ENCODE measurements at regions not wholly inside any gene's neighbourhood (a gene's known extent, or its start where the extent isn't known, plus 50 kb on each side); places are given as distances from the start of the nearest gene placed in this dataset.
"Not testable (repeated sequence)": the region's sequence is repeated elsewhere in the genome, so short reads cannot be mapped to it uniquely, and the experiment has no call there.

DNA sequence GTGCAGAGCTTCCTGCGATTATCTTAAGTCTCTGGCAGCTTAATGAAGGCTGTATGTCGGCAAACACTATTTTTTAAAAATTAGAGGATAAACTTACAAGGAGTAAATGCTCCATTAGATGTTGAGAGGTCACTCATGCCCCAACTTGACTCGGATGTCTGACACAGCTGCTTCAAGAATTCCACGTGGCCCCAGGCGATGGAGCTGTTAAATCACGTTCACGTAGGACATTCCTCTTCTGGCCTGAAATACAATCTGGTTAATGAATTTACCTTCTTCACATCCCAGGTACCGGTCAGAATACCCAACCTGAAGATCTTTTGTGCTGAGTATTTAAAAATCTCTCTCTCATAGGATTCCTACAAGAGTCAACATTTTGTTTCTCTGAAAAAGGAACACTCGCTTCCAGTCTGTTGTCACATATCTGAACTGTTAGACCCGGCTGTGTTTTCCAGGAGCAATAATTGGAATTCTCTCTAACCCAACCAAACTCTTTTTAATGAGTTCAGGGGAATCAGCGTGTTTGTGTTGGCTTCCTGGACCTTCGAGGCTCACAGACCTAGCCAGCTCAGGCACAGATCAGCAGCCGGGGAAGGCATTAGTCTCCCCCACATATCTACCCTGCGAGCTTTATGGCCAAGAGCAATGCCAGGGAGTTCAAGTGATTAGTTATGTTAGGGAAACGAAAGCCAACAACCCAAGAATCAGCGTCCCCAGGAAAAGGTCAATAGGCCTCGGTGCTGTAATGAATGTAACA, 284.9 kb downstream of the FGFR2 start:
- DNase-seq (ENCODE audit: low read depth), result no peak
- in situ Hi-C loops (cut with HindIII; ENCODE audit: low pct_unique_long_range_greater_than_20kb, low sequenced_read_pairs), result no loop called here

GRCh38 chr10:121316432-121316831, 281.8 kb downstream of the FGFR2 start:
- no peak for DNase-seq (ENCODE audit: low read depth)
- in situ Hi-C loops (cut with HindIII; ENCODE audit: low pct_unique_long_range_greater_than_20kb, low sequenced_read_pairs), result no loop called here

DNA sequence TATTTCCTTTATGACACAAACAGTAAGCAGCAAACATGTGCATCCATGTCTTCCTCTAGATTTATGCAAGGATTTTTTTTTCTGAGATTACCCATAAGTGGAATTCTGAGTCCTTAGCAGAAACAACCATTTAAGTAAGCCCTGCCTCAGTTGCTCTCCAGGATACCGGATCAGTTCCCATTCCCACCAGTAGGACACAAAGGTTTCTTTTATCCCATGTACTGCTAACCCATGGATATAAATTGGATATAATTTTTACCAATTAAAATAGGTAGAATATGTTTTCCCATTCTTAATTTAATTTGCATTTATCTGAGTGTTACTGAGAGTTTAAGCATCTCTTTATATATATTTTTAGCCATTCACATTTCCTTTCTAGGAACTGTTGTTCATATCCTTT, 280.9 kb downstream of the FGFR2 start:
- in situ Hi-C loops (cut with HindIII; ENCODE audit: low pct_unique_long_range_greater_than_20kb, low sequenced_read_pairs), result no loop called here

GRCh38 chr10:121322046-121322445, 276.2 kb downstream of the FGFR2 start:
- DNase-seq (ENCODE audit: low read depth), result peak; percentile 31
- in situ Hi-C loops (cut with HindIII; ENCODE audit: low pct_unique_long_range_greater_than_20kb, low sequenced_read_pairs), result no loop called here

More for the DNA sequence above, 280.9 kb downstream of the FGFR2 start:
- no peak for DNase-seq (ENCODE audit: low read depth)

DNA sequence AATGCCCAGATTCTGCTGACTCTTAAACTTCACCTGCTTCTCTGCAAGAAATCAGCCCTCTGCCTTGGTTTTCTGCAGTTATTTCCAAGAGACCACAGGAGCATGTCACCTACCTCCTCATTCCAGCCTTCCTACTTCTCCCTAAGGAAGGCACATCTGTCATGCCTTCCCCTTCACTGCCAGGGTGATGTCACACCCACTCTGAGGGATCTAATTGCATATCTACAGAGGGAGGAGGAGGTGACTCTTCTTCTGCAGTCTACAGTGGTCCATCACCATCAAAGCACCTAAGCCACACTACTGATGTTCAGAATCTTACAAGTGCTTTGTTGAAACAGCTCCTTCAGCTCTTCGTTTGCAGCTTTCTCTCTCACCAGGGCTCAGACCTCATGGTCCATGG, 275.5 kb downstream of the FGFR2 start:
- in situ Hi-C loops (cut with HindIII; ENCODE audit: low pct_unique_long_range_greater_than_20kb, low sequenced_read_pairs), result no loop called here
- no peak for DNase-seq (ENCODE audit: low read depth)

- in situ Hi-C loops (cut with HindIII; ENCODE audit: low pct_unique_long_range_greater_than_20kb, low sequenced_read_pairs), result no loop called here
- no peak for DNase-seq (ENCODE audit: low read depth)
Measured at GRCh38 chr10:121323443-121323842, 274.8 kb downstream of the FGFR2 start.

DNA sequence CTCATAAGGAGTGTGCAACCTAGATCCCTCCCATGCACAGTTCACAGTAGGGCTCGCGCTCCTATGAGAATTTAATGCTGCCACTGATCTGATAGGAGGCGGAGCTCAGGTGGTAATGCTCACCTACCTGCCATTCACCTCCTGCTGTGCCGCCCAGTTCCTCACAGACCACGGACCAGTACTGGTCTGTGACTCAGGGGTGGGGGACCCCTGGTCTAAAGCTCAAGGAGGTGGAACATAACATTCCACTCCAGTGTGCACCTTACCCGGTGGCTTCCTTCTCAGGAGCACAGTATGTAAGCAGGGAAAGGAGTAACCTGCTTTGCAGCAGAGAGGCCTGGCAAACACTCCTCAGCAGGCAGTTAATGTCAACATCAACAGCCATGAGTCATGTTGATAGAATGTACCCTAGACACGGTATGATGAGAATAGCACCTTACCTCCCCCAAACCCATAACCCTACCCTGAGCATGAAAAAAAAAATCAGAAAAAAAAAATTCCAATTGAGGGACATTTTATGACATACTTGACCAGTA, 273.5 kb downstream of the FGFR2 start:
- peak; percentile 70 for DNase-seq (ENCODE audit: low read depth)
- in situ Hi-C loops (cut with HindIII; ENCODE audit: low pct_unique_long_range_greater_than_20kb, low sequenced_read_pairs), result no loop called here

- in situ Hi-C loops (cut with HindIII; ENCODE audit: low pct_unique_long_range_greater_than_20kb, low sequenced_read_pairs), result no loop called here
- peak; percentile 27 for DNase-seq (ENCODE audit: low read depth)
Measured at GRCh38 chr10:121325490-121326231, 272.6 kb downstream of the FGFR2 start.

GRCh38 chr10:121326905-121327304, 271.3 kb downstream of the FGFR2 start:
- DNase-seq (ENCODE audit: low read depth), result no peak

GRCh38 chr10:121327727-121328126, 270.5 kb downstream of the FGFR2 start:
- in situ Hi-C loops (cut with HindIII; ENCODE audit: low pct_unique_long_range_greater_than_20kb, low sequenced_read_pairs), result no loop called here
- DNase-seq (ENCODE audit: low read depth), result no peak

More at GRCh38 chr10:121326905-121327304, 271.3 kb downstream of the FGFR2 start:
- in situ Hi-C loops (cut with HindIII; ENCODE audit: low pct_unique_long_range_greater_than_20kb, low sequenced_read_pairs), result no loop called here

DNA sequence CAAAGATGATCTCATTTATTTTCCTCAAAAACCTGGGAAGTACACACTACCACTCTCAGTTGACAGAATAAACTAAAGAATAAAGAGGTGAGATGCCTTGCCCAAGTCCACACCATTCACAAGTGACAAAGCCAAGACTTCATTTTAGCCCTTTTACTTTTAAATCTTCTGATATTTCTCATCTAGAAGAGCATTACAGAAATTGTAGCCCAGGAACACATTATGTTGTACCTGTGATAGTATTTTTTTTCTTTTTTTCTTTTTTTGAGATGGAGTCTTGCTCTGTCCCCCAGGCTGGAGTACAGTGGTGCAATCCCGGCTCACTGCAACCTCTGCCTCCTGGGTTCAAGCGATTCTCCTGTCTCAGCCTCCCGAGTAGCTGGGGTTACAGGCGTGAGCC, 268.6 kb downstream of the FGFR2 start:
- DNase-seq (ENCODE audit: low read depth); in situ Hi-C loops (cut with HindIII; ENCODE audit: low pct_unique_long_range_greater_than_20kb, low sequenced_read_pairs): not testable (repeated sequence)

DNA sequence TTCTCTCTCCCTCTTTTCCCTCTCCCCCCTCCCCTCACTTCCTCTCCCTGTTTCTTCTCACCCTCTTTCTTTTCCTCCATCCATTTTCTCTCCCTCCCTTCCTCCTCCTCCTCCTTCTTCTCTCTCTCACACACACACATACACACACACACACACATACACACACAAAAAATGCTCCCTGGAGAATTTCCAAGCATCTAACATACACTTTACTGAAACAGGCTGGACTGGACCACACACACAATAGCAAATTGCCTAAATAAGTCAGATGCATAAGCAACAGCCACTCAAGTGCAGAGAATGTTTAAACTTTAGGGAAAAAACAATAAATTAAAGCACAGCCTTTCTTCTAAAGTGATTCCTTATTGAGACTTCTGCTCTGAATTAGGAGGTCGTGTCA, 267.7 kb downstream of the FGFR2 start:
- no peak for DNase-seq (ENCODE audit: low read depth)
- in situ Hi-C loops (cut with HindIII; ENCODE audit: low pct_unique_long_range_greater_than_20kb, low sequenced_read_pairs), result no loop called here

DNA sequence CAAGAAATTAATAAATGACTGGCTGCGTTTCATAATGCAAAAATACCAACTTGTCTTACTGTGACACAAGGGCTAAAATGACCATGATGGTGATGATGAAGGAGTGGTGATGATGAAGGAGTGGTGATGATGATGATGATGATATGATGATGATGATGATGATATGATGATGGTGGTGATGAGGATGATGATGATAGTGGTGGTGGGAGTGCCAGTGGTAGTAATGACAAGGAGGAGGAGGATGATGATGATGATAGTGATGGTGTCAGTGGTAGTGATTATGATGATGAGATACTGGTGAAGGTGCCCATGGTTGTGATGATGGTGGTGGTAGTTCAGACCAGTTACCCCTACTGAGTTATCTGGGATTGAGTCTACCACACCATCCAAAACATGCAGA, 265.9 kb downstream of the FGFR2 start:
- in situ Hi-C loops (cut with HindIII; ENCODE audit: low pct_unique_long_range_greater_than_20kb, low sequenced_read_pairs), result no loop called here
- no peak for DNase-seq (ENCODE audit: low read depth)

DNA sequence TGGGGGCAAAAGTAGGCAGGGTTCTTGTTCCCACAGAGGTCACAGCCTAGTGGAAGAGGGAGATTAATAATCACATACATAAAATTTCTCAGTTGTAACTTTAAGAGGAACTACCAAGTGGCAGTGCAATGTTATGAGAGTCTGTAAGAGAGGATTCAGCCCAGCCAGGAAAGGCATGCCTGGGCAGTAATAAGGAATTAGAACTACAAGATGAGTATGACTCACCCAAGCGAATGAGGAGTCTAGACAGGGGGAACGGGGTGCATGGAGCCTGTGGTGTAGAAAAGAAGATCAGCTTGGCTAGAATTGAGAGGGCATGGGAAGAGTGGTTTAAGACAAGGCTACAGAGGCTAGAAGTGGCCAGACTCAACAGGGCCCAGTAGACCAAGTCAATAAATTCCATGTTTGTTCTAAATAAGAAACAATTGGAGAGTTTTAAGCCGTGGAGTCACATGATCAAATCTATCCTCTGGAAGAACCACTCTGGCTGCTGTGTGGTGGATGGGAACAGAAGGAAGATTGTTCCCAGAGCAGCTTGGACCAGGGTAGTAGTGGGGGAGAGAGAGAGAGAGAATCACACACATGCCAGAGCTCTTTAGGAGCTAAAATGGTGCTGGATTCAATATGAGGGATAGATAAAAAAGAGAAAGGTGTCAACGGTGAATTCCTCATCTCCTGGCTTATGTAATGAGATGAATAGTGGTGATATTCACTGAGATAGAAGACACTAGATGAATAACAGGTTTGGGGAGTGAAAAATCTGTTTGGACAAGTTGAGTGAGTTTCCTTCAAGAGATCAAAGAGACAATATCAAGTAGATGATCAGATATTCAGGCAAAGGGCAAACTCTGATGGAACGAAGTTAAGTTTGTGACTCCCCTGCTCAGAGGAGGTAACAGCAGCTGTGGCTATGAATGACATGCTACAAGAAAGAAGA, 265.1 kb downstream of the FGFR2 start:
- in situ Hi-C loops (cut with HindIII; ENCODE audit: low pct_unique_long_range_greater_than_20kb, low sequenced_read_pairs), result no loop called here
- DNase-seq (ENCODE audit: low read depth), result no peak

- in situ Hi-C loops (cut with HindIII; ENCODE audit: low pct_unique_long_range_greater_than_20kb, low sequenced_read_pairs), result no loop called here
- DNase-seq (ENCODE audit: low read depth), result no peak
Measured at GRCh38 chr10:121335386-121335925, 262.8 kb downstream of the FGFR2 start.

GRCh38 chr10:121337427-121337826, 260.8 kb downstream of the FGFR2 start:
- no peak for DNase-seq (ENCODE audit: low read depth)
- in situ Hi-C loops (cut with HindIII; ENCODE audit: low pct_unique_long_range_greater_than_20kb, low sequenced_read_pairs), result no loop called here

DNA sequence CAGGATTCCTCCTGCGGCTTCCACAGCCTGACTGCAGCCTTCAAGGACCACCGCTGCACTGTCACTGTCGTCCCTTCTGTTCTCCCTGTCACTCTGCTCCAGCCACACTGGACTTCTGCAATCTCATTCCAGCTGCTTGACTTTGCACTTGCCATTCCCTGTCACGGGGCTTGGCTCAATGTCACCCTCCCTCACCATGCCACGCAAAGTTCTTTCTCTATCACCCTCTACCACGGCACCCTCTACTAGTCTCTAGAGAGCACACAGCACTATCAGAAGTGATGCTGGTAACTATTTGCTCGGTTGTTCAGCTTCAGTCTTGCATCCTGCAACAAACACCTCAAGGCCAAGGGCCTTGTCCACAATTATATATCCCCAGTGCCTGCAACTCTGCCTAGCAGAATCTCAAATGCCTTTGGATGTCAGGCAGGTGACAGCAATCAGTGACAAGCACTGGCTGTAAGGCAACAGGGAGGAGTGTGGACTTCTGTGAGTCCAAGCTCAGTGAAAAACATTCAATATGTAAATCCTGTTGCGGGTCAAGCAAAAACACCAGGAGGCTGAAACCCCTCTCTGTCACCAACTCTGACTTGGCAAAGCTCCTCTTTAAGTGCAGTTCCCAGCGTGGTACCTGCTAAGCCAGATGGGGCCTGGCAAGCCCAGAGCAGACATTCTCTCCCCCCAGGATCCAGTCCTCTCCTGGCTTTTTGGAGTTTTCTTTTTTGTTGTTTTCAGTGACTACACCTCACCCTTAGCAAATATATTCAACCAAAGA, 259.9 kb downstream of the FGFR2 start:
- in situ Hi-C loops (cut with HindIII; ENCODE audit: low pct_unique_long_range_greater_than_20kb, low sequenced_read_pairs), result no loop called here

DNA sequence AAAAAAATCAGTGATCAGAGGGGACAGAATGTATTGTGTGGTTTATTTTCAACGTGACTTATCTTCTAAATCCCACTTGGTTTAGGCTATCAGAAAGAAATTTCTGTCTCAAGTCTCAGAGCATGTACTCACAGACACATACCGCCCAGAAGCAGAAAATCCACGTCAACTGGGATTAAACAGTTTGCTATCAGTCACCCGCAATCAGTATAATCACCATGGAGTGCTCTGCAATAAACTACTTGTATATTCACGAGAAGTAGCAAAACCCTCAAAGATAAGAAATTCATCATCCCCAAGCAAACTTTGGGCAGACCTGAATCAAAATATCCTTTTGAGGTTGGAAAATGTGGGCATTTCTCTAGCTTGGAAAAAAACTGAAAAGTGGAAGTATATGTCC, 259.1 kb downstream of the FGFR2 start:
- in situ Hi-C loops (cut with HindIII; ENCODE audit: low pct_unique_long_range_greater_than_20kb, low sequenced_read_pairs), result no loop called here

More for the DNA sequence above, 259.9 kb downstream of the FGFR2 start:
- no peak for DNase-seq (ENCODE audit: low read depth)

More for the DNA sequence above, 259.1 kb downstream of the FGFR2 start:
- DNase-seq (ENCODE audit: low read depth), result no peak

Data from Caki2 (cell line).